ENCODE measurements at regions not wholly inside any gene's neighbourhood (a gene's known extent, or its start where the extent isn't known, plus 50 kb on each side); places are given as distances from the start of the nearest gene placed in this dataset.

DNA sequence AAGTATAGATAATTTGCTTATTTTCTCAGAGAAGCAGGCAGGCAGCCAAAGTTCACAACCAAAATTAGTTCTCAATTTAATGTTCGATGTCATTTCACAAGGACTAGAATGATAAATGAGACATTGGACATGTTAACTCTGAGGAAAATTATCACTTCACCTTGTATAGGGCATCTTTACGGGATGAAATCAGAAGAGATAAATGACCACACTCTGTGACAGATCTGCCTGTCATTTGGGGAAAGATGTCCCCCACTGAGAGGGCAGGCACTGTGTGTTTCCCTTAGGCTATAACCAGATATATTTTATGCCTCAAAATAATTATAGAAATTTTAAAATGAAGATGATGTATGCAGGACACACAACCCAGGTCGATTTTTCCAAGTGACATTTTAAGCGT is 642.9 kb downstream of the BRINP3 start:
- TF ChIP-seq, protein P1, sequence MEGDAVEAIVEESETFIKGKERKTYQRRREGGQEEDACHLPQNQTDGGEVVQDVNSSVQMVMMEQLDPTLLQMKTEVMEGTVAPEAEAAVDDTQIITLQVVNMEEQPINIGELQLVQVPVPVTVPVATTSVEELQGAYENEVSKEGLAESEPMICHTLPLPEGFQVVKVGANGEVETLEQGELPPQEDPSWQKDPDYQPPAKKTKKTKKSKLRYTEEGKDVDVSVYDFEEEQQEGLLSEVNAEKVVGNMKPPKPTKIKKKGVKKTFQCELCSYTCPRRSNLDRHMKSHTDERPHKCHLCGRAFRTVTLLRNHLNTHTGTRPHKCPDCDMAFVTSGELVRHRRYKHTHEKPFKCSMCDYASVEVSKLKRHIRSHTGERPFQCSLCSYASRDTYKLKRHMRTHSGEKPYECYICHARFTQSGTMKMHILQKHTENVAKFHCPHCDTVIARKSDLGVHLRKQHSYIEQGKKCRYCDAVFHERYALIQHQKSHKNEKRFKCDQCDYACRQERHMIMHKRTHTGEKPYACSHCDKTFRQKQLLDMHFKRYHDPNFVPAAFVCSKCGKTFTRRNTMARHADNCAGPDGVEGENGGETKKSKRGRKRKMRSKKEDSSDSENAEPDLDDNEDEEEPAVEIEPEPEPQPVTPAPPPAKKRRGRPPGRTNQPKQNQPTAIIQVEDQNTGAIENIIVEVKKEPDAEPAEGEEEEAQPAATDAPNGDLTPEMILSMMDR (IDR thresholded peaks at IDR 0.05; ENCODE audit: low read length), result no peak
- TF ChIP-seq EZH2 (IDR thresholded peaks at IDR 0.05; ENCODE audit: borderline replicate concordance, low read length), result no peak
